Kidney (tissue), 13 donors: ENCODE measurements at regions not wholly inside any gene's neighbourhood (a gene's known extent, or its start where the extent isn't known, plus 50 kb on each side); places are given as distances from the start of the nearest gene placed in this dataset.

Source experiments
- DNase-seq, 5 donors: peaks; one replicate each; pipeline ENCODE4 v3.0.0-alpha.2; 2013 to 2020
- FAIRE-seq: peaks from 2 replicates; lab custom pipeline; 2012; peaks lifted over from hg19 to GRCh38; lab: Jason Lieb, UNC
- H3K27ac ChIP-seq, 2 donors: one replicate each; pipeline ENCODE4 v1.7.0; 2013; ENCODE audit warnings: low read depth in 2 of 2, low read length in 2 of 2, inconsistent platforms in 1 of 2
- H3K27me3 ChIP-seq: one replicate; pipeline ENCODE4 v1.7.1; 2013; ENCODE audit warnings: low read length, inconsistent platforms; ENCODE audit not compliant: control insufficient read depth, insufficient read depth
- H3K36me3 ChIP-seq, 3 donors: one replicate each; pipeline versions ENCODE4 v1.7.0 to v1.7.1; 2013; ENCODE audit warnings: low read length in 3 of 3, control low read depth in 1 of 3, inconsistent platforms in 1 of 3; ENCODE audit not compliant: insufficient read depth in 3 of 3, control insufficient read depth in 2 of 3
- H3K4me1 ChIP-seq, 3 donors: one replicate each; pipeline versions ENCODE4 v1.7.0 to v1.7.1; 2013; ENCODE audit warnings: low read length in 3 of 3, inconsistent platforms in 1 of 3, low read depth in 1 of 3; ENCODE audit not compliant: control insufficient read depth in 2 of 3, insufficient read depth in 2 of 3
- H3K4me3 ChIP-seq, 3 donors: one replicate each; pipeline versions ENCODE4 v1.7.0 to v1.8.1; 2013; ENCODE audit warnings: low read length in 3 of 3, control low read depth in 1 of 3, inconsistent platforms in 1 of 3
- H3K9ac ChIP-seq, 3 donors: one replicate each; pipeline versions ENCODE4 v1.7.0 to v1.7.1; 2013; ENCODE audit warnings: low read length in 3 of 3, control low read depth in 1 of 3, inconsistent platforms in 1 of 3
- H3K9me3 ChIP-seq, 3 donors: one replicate each; pipeline versions ENCODE4 v1.7.0 to v1.7.1; 2013; ENCODE audit warnings: low read length in 3 of 3, control low read depth in 1 of 3, inconsistent platforms in 1 of 3; ENCODE audit not compliant: control insufficient read depth in 2 of 3, insufficient read depth in 1 of 3
- CTCF ChIP-seq: IDR thresholded peaks from 3 replicates; pipeline ENCODE4 v1.5.1; 2012; ENCODE audit warnings: mild to moderate bottlenecking, moderate library complexity, borderline replicate concordance; ENCODE audit not compliant: insufficient read depth; ENCODE audit errors: extremely low read depth
- intact Hi-C: fragments of 100-400 bp; cut with DNase I; formaldehyde crosslinking; loops from one replicate; pipeline ENCODE4 v1.11.1; 2022
- donor health status: control.
- donor health status: control.
- donor health status: control.
- donor health status: control.
- donor health status: control.
- donor health status: DM: yes; HTN: yes; CAD: no.
- donor health status: Normal renal cell carcinoma (clear cell type).

DNA sequence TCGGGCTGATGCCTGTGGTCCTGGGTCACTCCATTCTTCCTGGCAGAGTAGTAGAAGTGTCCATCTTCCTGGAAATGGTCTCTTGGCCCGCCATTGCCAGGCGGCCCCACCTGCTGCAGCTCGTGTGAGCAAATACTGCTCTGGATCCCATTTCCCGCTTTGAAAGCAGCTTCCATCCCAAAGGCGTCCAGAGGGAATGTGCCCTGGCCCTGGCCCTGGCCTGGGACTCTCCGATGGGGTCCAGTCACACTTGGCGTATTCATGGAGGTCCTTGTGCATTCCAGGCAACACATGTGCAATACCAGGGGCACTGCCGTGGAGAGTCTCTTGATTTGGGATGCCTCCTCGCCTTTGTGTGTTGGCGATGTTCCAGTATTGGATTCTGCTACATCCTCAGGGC is 111.1 kb downstream of the SNRPN start:
- intact Hi-C loops: no loop called here
- FAIRE-seq: no peak
- H3K36me3 ChIP-seq: peaks cover 37 to 100% (median 90%) of the 10 kb centered on the region in 3 donors

DNA sequence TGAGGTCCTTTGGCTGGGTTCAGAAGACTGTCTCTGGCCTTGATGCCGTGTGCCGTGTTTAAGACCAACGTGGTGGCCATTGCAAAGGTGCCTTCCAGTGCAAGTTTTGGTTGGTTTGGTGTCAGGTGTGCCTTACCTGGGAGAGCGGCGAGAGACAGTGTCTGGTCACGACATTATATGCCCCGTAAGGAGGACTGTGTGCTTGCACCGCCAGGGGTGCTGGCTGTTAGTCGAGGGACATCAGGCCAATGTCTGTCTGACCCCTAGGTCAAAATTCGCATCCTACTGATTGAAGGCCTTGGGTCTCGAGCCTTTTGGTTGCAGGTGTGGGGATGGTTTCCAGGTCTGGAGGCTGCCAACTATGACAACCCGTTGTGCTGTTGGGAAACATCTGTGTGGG is 111.9 kb downstream of the SNRPN start:
- Histone ChIP-seq H3K4me3 (peak overlapping the region in 1 of 3 donors; percentile 22), H3K27ac (no peak overlapping the region), H3K9ac (no peak overlapping the region), H3K36me3 (peaks cover 41 to 100% (median 90%) of the 10 kb centered on the region in 3 donors), H3K27me3 (no peaks in the 10 kb centered on the region), H3K4me1 (no peaks in the 10 kb centered on the region), H3K9me3 (peaks cover 25 to 100% (median 90%) of the 10 kb centered on the region in 3 donors)
- DNase-seq (peak in 1 of 5 donors; percentile 57), FAIRE-seq (no peak)
- intact Hi-C loops: no loop called here
- TF ChIP-seq CTCF: no peak

More for the DNA sequence above, 111.1 kb downstream of the SNRPN start:
- no peak for TF ChIP-seq CTCF
- H3K27ac ChIP-seq: no peak overlapping the region
- peaks cover 24 to 100% (median 90%) of the 10 kb centered on the region in 3 donors for H3K9me3 ChIP-seq
- DNase-seq: peak in 1 of 5 donors; percentile 39
- H3K9ac ChIP-seq: no peak overlapping the region
- no peak overlapping the region for H3K4me3 ChIP-seq
- no peaks in the 10 kb centered on the region for H3K27me3 ChIP-seq
- no peaks in the 10 kb centered on the region for H3K4me1 ChIP-seq

DNA sequence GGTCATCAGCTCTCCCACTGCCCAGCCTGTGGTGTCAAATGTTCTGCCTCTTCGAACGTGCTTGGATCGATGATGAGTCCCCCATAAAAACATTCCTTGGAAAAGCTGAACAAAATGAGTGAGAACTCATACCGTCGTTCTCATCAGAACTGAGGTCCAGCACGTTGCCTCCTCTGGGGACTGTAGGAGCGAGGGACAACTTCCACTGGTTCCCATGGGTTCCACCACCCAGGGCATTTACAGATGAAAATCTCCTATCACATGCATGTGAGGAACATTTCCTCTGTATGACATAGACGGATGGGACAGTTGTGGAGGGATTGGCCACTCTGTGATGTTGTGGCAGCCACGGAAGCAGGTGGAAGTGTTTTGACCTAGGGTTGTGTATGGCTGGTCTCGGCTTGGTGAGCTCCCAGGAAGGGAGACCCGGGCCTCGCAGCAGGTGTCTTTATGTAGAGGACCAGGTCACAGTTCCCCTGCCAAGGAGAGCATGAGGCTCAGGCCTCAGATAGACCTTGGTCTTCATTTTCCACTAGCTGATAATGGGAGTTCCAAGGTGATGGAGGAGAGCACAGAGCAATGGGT is 113.0 kb downstream of the SNRPN start:
- TF ChIP-seq CTCF: no peak
- intact Hi-C loops: no loop called here

GRCh38 chr15:25068696-25069095 is 113.9 kb downstream of the SNRPN start:
- Histone ChIP-seq H3K4me1 (no peaks in the 10 kb centered on the region), H3K9me3 (peaks cover 23 to 100% (median 92%) of the 10 kb centered on the region in 3 donors), H3K27me3 (no peaks in the 10 kb centered on the region), H3K27ac (no peak overlapping the region), H3K36me3 (peaks cover 43 to 100% (median 92%) of the 10 kb centered on the region in 3 donors), H3K9ac (no peak overlapping the region), H3K4me3 (peak overlapping the region in 1 of 3 donors; percentile 2)
- TF ChIP-seq CTCF: no peak
- intact Hi-C loops: no loop called here
- DNase-seq (peak in 1 of 5 donors; percentile 17), FAIRE-seq (no peak)

More for the DNA sequence above, 113.0 kb downstream of the SNRPN start:
- Histone ChIP-seq H3K4me1 (no peaks in the 10 kb centered on the region), H3K4me3 (peak overlapping the region in 1 of 3 donors; percentile 17), H3K36me3 (peaks cover 43 to 100% (median 92%) of the 10 kb centered on the region in 3 donors), H3K9ac (no peak overlapping the region), H3K27ac (no peak overlapping the region), H3K27me3 (no peaks in the 10 kb centered on the region), H3K9me3 (peaks cover 27 to 100% (median 93%) of the 10 kb centered on the region in 3 donors)
- DNase-seq: peak in 1 of 5 donors; percentile 8
- FAIRE-seq: no peak
